Limb (tissue), 2 donors: ENCODE measurements at regions not wholly inside any gene's neighbourhood (a gene's known extent, or its start where the extent isn't known, plus 50 kb on each side); places are given as distances from the start of the nearest gene placed in this dataset.

Source experiments
- DNase-seq, 2 donors: peaks; one replicate each; pipeline ENCODE4 v3.0.0-alpha.2; 2016; ENCODE audit errors: extremely low spot score in 2 of 2

- DNase-seq: no peak
These were observed 195.7 kb upstream of the KCNG1 start for GRCh38 chr20:51218603-51219002.

- no peak for DNase-seq
These were observed 194.6 kb upstream of the KCNG1 start for GRCh38 chr20:51217347-51218045.

- DNase-seq: no peak
These were observed 193.9 kb upstream of the KCNG1 start for GRCh38 chr20:51216850-51217249.

GRCh38 chr20:51212816-51213215 lies 189.9 kb upstream of the KCNG1 start:
- DNase-seq: no peak

GRCh38 chr20:51211191-51211590 lies 188.3 kb upstream of the KCNG1 start:
- no peak for DNase-seq

GRCh38 chr20:51210084-51210483 lies 187.2 kb upstream of the KCNG1 start:
- DNase-seq: no peak

GRCh38 chr20:51208162-51208561 lies 185.3 kb upstream of the KCNG1 start:
- DNase-seq: no peak

GRCh38 chr20:51206032-51206662 lies 183.2 kb upstream of the KCNG1 start:
- DNase-seq: no peak

- DNase-seq: no peak
These were observed 181.9 kb upstream of the KCNG1 start for GRCh38 chr20:51204794-51205193.

GRCh38 chr20:51204051-51204715 lies 181.3 kb upstream of the KCNG1 start:
- DNase-seq: no peak

- no peak for DNase-seq
These were observed 179.4 kb upstream of the KCNG1 start for GRCh38 chr20:51202304-51202703.

GRCh38 chr20:51199920-51200319 lies 177.0 kb upstream of the KCNG1 start:
- no peak for DNase-seq

- DNase-seq: no peak
These were observed 176.1 kb upstream of the KCNG1 start for GRCh38 chr20:51198876-51199523.

- no peak for DNase-seq
These were observed 175.3 kb upstream of the KCNG1 start for GRCh38 chr20:51198238-51198637.

GRCh38 chr20:51196991-51197651 lies 174.2 kb upstream of the KCNG1 start:
- DNase-seq: no peak

GRCh38 chr20:51195990-51196389 lies 173.1 kb upstream of the KCNG1 start:
- no peak for DNase-seq

GRCh38 chr20:51195419-51195901 lies 172.6 kb upstream of the KCNG1 start:
- DNase-seq: no peak

- no peak for DNase-seq
These were observed 170.3 kb upstream of the KCNG1 start for GRCh38 chr20:51193066-51193772.

GRCh38 chr20:51190783-51191180 lies 167.9 kb upstream of the KCNG1 start:
- no peak for DNase-seq

GRCh38 chr20:51189814-51190782 lies 167.2 kb upstream of the KCNG1 start:
- no peak for DNase-seq
